ENCODE measurements at regions not wholly inside any gene's neighbourhood (a gene's known extent, or its start where the extent isn't known, plus 50 kb on each side); places are given as distances from the start of the nearest gene placed in this dataset.

- H3K9me3 ChIP-seq (ENCODE audit: insufficient read depth, low read length): no peaks in the 10 kb centered on the region
Measured at GRCh38 chr11:25992294-25992693, 339.6 kb upstream of the ANO3 start.

GRCh38 chr11:25993016-25993415 is 338.9 kb upstream of the ANO3 start:
- DNase-seq (ENCODE audit: low read depth, low spot score): no peak
- H3K9ac ChIP-seq (ENCODE audit: insufficient read length, low read depth): no peak overlapping the region
- TF ChIP-seq SUZ12 (IDR thresholded peaks at IDR 0.05; ENCODE audit: extremely low read depth, insufficient read depth, insufficient read length): no peak
- TF ChIP-seq ZNF274 (IDR thresholded peaks at IDR 0.05; ENCODE audit: low read depth, low read length): no peak
- no peak for TF ChIP-seq YY1 (IDR thresholded peaks at IDR 0.05; ENCODE audit: insufficient read depth, insufficient read length)
- no peaks in the 10 kb centered on the region for H3K27me3 ChIP-seq (ENCODE audit: insufficient read depth, insufficient read length)
- H3K36me3 ChIP-seq (ENCODE audit: insufficient read depth, insufficient read length, low read length): no peaks in the 10 kb centered on the region
- H3K9me3 ChIP-seq (ENCODE audit: insufficient read depth, low read length): no peaks in the 10 kb centered on the region
- no peak overlapping the region for H3K4me3 ChIP-seq (ENCODE audit: insufficient read length, low read depth)
- no peaks in the 10 kb centered on the region for H3K4me1 ChIP-seq (ENCODE audit: insufficient read depth, insufficient read length)

More at GRCh38 chr11:25992294-25992693, 339.6 kb upstream of the ANO3 start:
- DNase-seq (ENCODE audit: low read depth, low spot score): no peak
- H3K9ac ChIP-seq (ENCODE audit: insufficient read length, low read depth): no peak overlapping the region
- TF ChIP-seq YY1 (IDR thresholded peaks at IDR 0.05; ENCODE audit: insufficient read depth, insufficient read length) (no peak), ZNF274 (IDR thresholded peaks at IDR 0.05; ENCODE audit: low read depth, low read length) (no peak), SUZ12 (IDR thresholded peaks at IDR 0.05; ENCODE audit: extremely low read depth, insufficient read depth, insufficient read length) (no peak)
- H3K4me3 ChIP-seq (ENCODE audit: insufficient read length, low read depth): no peak overlapping the region
- H3K36me3 ChIP-seq (ENCODE audit: insufficient read depth, insufficient read length, low read length): no peaks in the 10 kb centered on the region
- no peaks in the 10 kb centered on the region for H3K27me3 ChIP-seq (ENCODE audit: insufficient read depth, insufficient read length)
- no peaks in the 10 kb centered on the region for H3K4me1 ChIP-seq (ENCODE audit: insufficient read depth, insufficient read length)

- Histone ChIP-seq H3K4me3 (ENCODE audit: insufficient read length, low read depth) (no peak overlapping the region), H3K36me3 (ENCODE audit: insufficient read depth, insufficient read length, low read length) (no peaks in the 10 kb centered on the region), H3K27me3 (ENCODE audit: insufficient read depth, insufficient read length) (no peaks in the 10 kb centered on the region), H3K9ac (ENCODE audit: insufficient read length, low read depth) (no peak overlapping the region), H3K4me1 (ENCODE audit: insufficient read depth, insufficient read length) (no peaks in the 10 kb centered on the region), H3K9me3 (ENCODE audit: insufficient read depth, low read length) (no peaks in the 10 kb centered on the region)
- TF ChIP-seq ZNF274 (IDR thresholded peaks at IDR 0.05; ENCODE audit: low read depth, low read length) (no peak), YY1 (IDR thresholded peaks at IDR 0.05; ENCODE audit: insufficient read depth, insufficient read length) (no peak), SUZ12 (IDR thresholded peaks at IDR 0.05; ENCODE audit: extremely low read depth, insufficient read depth, insufficient read length) (no peak)
- DNase-seq (ENCODE audit: low read depth, low spot score): no peak
Measured at GRCh38 chr11:26011474-26011873, 320.5 kb upstream of the ANO3 start.

- H3K9me3 ChIP-seq (ENCODE audit: insufficient read depth, low read length): no peaks in the 10 kb centered on the region
- TF ChIP-seq SUZ12 (IDR thresholded peaks at IDR 0.05; ENCODE audit: extremely low read depth, insufficient read depth, insufficient read length): no peak
- TF ChIP-seq YY1 (IDR thresholded peaks at IDR 0.05; ENCODE audit: insufficient read depth, insufficient read length): no peak
- TF ChIP-seq ZNF274 (IDR thresholded peaks at IDR 0.05; ENCODE audit: low read depth, low read length): no peak
- no peaks in the 10 kb centered on the region for H3K4me1 ChIP-seq (ENCODE audit: insufficient read depth, insufficient read length)
- no peak for DNase-seq (ENCODE audit: low read depth, low spot score)
- H3K4me3 ChIP-seq (ENCODE audit: insufficient read length, low read depth): no peak overlapping the region
- no peak overlapping the region for H3K9ac ChIP-seq (ENCODE audit: insufficient read length, low read depth)
- H3K27me3 ChIP-seq (ENCODE audit: insufficient read depth, insufficient read length): no peaks in the 10 kb centered on the region
- no peaks in the 10 kb centered on the region for H3K36me3 ChIP-seq (ENCODE audit: insufficient read depth, insufficient read length, low read length)
Measured at GRCh38 chr11:26014456-26015115, 317.3 kb upstream of the ANO3 start.

GRCh38 chr11:26017322-26017860 is 314.5 kb upstream of the ANO3 start:
- TF ChIP-seq YY1 (IDR thresholded peaks at IDR 0.05; ENCODE audit: insufficient read depth, insufficient read length): no peak
- no peak for TF ChIP-seq ZNF274 (IDR thresholded peaks at IDR 0.05; ENCODE audit: low read depth, low read length)
- no peak for TF ChIP-seq SUZ12 (IDR thresholded peaks at IDR 0.05; ENCODE audit: extremely low read depth, insufficient read depth, insufficient read length)
- no peaks in the 10 kb centered on the region for H3K4me1 ChIP-seq (ENCODE audit: insufficient read depth, insufficient read length)
- H3K9ac ChIP-seq (ENCODE audit: insufficient read length, low read depth): no peak overlapping the region
- DNase-seq (ENCODE audit: low read depth, low spot score): no peak
- H3K36me3 ChIP-seq (ENCODE audit: insufficient read depth, insufficient read length, low read length): no peaks in the 10 kb centered on the region
- no peaks in the 10 kb centered on the region for H3K9me3 ChIP-seq (ENCODE audit: insufficient read depth, low read length)
- H3K27me3 ChIP-seq (ENCODE audit: insufficient read depth, insufficient read length): no peaks in the 10 kb centered on the region
- H3K4me3 ChIP-seq (ENCODE audit: insufficient read length, low read depth): no peak overlapping the region

GRCh38 chr11:26017903-26018302 is 314.0 kb upstream of the ANO3 start:
- H3K4me3 ChIP-seq (ENCODE audit: insufficient read length, low read depth): no peak overlapping the region

GRCh38 chr11:26018336-26018735 is 313.6 kb upstream of the ANO3 start:
- Histone ChIP-seq H3K4me1 (ENCODE audit: insufficient read depth, insufficient read length) (no peaks in the 10 kb centered on the region), H3K4me3 (ENCODE audit: insufficient read length, low read depth) (no peak overlapping the region), H3K36me3 (ENCODE audit: insufficient read depth, insufficient read length, low read length) (no peaks in the 10 kb centered on the region), H3K9ac (ENCODE audit: insufficient read length, low read depth) (no peak overlapping the region), H3K27me3 (ENCODE audit: insufficient read depth, insufficient read length) (no peaks in the 10 kb centered on the region), H3K9me3 (ENCODE audit: insufficient read depth, low read length) (no peaks in the 10 kb centered on the region)
- TF ChIP-seq YY1 (IDR thresholded peaks at IDR 0.05; ENCODE audit: insufficient read depth, insufficient read length) (no peak), SUZ12 (IDR thresholded peaks at IDR 0.05; ENCODE audit: extremely low read depth, insufficient read depth, insufficient read length) (no peak), ZNF274 (IDR thresholded peaks at IDR 0.05; ENCODE audit: low read depth, low read length) (no peak)
- DNase-seq (ENCODE audit: low read depth, low spot score): no peak

More at GRCh38 chr11:26017903-26018302, 314.0 kb upstream of the ANO3 start:
- Histone ChIP-seq H3K36me3 (ENCODE audit: insufficient read depth, insufficient read length, low read length) (no peaks in the 10 kb centered on the region), H3K9me3 (ENCODE audit: insufficient read depth, low read length) (no peaks in the 10 kb centered on the region), H3K27me3 (ENCODE audit: insufficient read depth, insufficient read length) (no peaks in the 10 kb centered on the region), H3K4me1 (ENCODE audit: insufficient read depth, insufficient read length) (no peaks in the 10 kb centered on the region), H3K9ac (ENCODE audit: insufficient read length, low read depth) (no peak overlapping the region)
- no peak for DNase-seq (ENCODE audit: low read depth, low spot score)
- no peak for TF ChIP-seq ZNF274 (IDR thresholded peaks at IDR 0.05; ENCODE audit: low read depth, low read length)
- TF ChIP-seq SUZ12 (IDR thresholded peaks at IDR 0.05; ENCODE audit: extremely low read depth, insufficient read depth, insufficient read length): no peak
- TF ChIP-seq YY1 (IDR thresholded peaks at IDR 0.05; ENCODE audit: insufficient read depth, insufficient read length): no peak

All from NT2/D1 (cell line).